Stimulated activated CD4-positive, alpha-beta T cell treated with anti-CD3 and anti-CD28 coated beads, Interleukin-2, amount 100 ng/mL, for 48 hours (primary cell): ENCODE measurements at regions not wholly inside any gene's neighbourhood (a gene's known extent, or its start where the extent isn't known, plus 50 kb on each side); places are given as distances from the start of the nearest gene placed in this dataset.

Experiments used
- DNase-seq, 2 donors: peaks; one replicate each; pipeline ENCODE4 v3.0.0-alpha.2; 2020

DNA sequence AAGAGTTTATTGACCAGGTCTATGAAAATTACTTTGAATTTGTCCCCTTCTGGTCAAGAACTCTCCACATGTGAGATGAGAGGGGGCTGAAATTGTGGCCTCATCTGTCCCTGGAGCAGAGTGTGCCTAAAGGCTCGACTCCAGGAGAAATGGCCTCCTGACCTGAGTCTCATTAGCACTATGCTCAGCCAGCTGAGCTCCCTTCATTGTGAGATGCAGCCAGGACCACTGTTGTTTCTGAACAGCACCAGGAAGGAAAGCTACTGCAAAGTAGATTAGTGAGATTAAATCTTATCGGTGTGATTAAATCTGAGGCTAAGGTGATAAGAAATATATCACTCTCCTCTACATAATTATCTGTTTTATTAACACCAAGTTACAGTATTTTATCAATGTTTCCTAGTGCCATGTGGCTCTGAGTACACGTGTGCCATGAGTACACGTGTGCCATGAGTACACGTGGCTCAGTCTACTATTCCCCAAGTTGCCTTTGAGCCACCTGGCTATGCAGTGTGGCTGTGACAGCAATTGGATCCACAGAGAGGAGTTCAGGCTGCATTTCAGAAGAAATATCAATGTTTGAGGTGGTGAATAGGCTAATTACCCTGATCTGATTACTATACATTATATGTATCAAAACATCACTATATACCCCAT lies 126.9 kb downstream of the IPMK start:
- no peak for DNase-seq

DNA sequence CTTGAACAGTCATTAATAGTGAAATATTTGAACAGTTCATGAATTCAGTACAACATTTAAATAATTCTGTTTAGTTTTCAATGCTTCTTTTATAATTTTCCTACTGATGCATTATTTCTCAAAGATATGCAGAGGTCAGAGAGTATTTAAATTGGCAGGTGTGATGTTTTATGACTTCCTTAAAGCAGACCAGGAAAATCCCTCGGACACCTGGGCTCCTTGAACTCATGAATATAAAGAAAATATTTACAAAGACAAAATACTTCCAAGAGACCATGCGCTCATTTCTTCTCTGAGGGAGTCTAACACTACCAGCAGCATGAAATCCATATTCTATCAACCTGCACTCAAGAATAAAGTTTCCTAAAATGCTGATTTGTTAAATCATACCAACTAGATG lies 127.6 kb downstream of the IPMK start:
- DNase-seq, result no peak

DNA sequence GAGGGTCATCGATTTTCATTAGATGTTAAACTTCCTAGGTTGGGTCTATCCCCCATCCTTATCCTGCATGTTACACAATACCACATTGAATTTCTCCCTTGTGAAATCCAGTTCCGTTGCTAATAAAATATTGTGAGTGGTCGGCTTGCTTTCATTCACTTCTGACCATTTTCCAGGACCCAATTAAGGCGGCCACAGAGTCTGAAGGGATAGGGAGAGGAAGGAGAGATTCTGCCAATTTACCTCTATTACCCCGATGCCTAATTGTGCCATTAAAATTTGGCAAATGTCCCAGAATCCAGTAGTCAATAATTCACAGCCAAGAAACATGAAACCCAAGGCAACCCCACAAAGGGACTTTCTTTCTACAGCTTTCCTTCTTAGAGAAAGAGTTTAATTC lies 129.9 kb downstream of the IPMK start:
- no peak for DNase-seq

DNA sequence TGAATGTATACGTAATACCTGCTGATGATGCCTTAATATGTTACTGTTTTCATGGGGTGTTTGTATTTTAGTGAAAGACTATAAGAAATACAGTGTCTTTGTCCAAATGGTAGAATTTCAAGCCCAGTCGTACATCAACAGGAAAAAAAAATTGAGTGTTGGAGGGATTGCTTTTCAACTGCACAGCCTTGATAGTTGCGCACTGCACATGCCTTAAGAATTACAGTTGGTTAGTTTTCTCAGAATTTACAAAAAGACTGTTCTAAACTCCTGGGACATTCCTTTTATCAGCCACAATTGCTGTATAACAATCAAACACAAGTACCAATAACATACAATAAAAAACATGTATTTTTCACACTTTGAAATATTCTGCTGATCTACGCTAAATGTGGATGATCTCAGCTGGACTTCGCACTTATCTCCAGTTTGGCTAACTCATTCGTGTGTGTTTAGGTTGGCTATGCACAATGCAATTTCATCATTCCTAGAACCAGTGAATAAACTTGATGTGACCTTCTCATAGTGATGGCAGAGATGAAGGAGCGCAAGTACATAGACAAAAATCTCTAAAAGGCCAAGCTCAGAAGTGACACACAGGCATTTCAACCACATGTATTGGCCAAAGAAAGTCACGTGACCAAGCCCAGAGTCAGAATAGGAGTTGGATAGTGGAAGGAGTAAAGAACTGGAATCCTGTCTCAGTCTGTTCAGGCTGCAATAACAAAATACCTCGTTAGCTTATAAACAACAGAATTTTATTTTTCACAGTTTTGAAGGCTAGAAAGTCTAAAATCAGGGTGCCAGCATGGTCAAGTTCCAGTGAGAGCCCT lies 152.3 kb downstream of the IPMK start:
- DNase-seq, result no peak

GRCh38 chr10:58109731-58110130 lies 158.0 kb downstream of the IPMK start:
- DNase-seq, result no peak

DNA sequence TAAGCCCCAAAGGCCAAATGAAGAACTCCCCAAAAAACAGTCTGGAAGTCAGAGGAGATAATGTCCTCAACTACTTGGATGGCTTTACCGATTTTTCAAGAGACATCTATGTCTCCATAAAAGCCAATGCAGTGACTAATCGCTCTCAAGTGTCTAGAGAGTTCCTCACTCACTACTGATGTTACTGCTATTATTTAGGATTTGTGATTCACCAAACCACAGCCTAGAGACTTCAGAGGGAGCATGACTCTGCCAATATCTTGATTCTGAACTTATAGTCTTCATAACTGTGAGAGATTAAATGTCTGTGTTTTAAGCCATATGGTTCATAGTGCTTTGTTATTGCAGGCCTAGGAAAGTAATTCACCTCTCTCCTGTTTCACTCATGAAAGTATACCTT lies 160.2 kb downstream of the IPMK start:
- DNase-seq, result no peak

GRCh38 chr10:58106211-58107035 lies 161.3 kb downstream of the IPMK start:
- DNase-seq, result no peak

DNA sequence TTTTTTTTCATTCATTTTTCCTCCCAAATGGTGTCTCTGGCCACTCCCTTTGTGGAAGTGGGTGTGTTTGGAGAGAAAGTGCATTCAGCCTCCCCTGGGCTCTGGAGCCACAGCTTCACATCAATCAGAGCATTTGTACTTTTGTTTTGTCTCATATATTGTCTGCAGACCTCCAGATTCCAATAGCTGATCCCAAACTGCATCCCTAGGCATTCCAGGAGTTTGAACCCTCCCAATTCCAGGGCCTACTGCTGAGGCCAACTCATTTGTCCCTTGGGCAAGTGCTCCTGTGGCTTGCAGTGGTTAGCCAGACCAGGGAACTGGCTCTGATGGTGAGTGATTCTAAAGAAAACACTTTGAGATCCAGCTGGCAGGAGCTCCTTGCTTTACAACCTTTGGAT lies 163.3 kb downstream of the IPMK start:
- no peak for DNase-seq

DNA sequence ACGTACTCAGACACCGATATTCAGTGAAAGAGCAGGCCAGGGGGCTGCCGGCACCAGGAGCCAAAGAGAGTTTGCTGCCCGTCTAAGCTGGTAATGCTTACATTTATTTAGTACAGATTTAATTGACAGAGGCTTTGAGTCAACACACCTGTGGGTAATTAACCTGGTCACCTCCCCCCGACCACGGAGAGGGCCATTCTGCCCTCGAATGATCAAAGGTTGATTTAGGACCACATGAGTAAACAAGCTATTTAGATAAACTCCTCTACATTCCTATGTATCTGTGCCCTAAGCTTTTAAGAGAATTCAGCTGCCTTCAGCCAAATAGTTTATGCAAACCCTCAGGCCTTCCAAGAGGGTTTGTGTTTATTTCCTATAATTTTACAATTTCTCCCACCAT lies 164.8 kb downstream of the IPMK start:
- no peak for DNase-seq

DNA sequence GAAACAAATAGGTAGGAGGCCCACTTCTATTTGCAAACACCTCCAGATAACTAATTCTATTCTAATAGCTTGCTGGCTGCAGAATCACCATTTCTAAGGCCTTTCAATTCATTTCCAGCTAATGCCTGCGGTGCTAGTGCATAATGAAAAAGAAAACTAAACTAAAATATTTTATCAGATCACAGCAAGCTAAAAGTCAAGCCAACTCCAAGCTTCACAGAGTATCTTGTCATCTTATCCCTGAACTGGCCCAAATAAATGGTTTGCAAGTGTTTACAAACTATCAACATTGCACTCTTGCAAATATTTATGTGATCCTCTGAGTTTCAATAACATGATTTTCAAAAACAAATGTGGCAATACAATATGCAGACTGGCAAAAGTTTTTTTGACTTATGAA lies 166.0 kb downstream of the IPMK start:
- no peak for DNase-seq

DNA sequence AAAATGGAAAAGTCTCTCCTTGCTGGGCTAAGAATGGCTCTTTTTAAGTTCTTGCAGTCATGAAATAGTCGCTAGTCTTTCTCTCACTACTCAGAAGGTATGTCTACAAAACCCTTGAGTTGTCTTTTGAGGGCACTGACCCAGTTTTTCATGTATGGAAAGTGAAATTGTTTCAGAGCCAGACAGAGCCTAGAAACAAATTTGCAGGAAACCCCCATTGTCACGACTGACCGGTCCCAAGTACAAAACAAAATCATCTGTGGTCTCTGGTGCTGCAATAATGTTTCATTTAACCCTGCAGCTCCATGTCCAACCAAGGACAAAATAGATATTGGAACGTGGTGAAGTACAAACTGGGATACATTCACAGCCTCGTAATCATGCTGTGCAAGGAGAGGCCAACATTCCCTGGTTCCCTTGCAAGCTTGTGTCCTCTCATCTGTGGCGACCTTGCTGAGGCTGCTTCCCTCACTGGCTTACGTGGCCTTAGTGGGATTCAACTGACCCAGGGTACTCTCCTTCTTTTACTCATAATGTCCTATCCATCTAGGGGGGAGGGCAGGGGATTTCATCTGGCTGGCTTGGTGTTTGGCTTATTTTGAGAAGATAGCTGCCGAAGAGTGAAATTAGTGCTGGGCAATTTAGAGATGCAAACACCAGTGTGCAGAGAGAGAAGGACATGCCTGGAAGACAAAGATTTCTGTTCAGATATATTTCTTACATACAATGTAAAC lies 172.5 kb downstream of the IPMK start:
- no peak for DNase-seq

DNA sequence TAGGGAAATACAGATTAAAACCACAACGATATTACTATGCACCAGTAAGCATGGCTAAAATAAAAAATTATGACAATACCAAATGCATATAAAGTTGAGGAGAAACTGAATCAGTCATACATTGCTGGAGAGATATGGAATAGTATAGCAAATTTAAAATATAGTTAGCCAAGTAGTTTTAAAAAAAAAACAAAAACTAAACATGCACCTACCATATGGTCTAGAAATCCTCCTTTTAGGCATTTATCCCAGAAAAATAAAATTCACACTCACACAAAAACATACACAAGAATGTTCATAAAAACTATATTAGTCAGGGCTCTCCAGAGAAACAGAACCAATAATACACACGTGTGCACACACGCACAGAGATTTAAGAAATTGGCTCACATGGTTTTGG lies 175.8 kb downstream of the IPMK start:
- DNase-seq, result no peak

DNA sequence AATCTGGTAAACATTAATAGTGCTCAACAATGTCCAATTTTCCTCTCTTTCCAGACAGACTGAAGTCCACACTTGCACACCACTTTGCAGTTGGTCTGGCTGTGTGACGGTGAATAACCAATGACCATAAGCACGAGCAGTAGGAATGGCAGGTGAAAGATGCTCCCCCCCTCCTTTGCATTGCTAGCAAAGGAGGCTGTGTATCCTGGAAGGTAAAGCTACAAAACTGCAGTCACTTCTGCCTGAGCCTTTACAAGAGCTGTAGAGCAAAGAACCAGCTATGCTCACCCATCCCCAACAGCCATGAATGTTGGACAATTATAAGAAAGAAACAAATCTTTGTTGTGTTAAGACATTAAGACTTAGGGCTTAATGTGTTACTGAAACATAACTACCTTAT lies 178.0 kb downstream of the IPMK start:
- DNase-seq, result no peak

DNA sequence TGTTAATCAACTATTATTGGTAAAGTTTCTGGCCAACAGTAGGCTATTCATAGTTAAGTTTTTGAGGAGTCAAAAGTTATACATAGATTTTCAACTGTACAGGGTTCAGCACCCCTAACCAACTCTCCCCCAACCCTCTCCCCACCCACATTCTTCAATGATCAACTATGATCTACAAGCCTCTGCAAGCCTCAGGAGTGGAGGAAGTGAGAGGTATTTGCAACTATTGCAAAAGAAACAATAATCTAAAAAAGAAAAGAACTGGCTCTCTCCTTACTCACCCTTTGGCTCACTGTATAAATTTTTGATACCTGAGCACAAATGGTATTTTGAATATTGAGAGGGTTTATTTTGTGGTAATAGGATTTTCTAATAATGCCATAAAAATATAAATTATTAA lies 179.8 kb downstream of the IPMK start:
- DNase-seq, result no peak

DNA sequence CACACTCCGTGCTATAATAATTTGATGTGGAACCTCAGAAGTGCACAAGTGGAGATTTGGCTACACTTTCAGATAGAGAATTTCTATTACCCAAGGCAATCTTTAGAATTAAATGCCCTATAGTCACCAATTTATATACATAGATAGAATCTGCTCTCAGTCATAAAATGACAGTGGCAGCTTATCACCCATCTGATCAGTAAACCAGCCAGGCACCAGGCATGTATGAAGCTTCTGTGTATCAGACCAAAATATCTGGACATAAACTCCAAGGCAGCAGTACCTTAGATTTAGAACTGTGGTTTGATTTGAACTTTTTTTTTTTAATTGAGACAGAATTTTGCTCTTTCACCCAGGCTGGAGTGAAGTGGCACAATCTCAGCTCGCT lies 180.9 kb downstream of the IPMK start:
- no peak for DNase-seq

DNA sequence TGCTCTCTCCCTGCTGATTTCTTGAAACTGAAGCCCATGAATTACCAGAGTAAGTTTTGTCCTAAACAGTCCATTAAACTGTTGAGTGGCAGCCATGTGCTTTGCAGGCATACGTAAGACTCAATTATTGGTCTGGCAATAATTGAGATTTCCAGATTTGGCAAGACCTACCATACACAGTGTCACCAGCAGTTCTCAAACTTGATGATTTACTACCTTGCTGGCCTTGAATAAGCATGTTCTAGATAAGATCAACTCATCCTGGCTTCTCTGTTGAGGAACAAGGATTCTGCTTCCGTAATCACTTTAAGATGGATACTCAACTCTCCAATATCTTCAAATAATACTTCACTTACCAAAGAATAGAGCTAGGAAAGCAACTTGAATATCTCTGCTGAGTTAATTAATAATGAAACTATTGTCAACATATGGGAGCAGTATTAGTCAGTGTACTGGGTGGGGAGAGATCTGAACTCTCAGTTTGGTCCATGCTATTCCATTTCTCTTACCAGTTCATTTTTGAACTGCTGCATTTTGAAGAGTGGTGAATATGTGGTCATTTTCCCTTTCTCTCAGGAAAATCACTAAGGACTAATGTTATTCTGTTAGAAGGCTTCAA lies 181.4 kb downstream of the IPMK start:
- DNase-seq, result no peak

GRCh38 chr10:58082248-58082647 lies 185.4 kb downstream of the IPMK start:
- no peak for DNase-seq

DNA sequence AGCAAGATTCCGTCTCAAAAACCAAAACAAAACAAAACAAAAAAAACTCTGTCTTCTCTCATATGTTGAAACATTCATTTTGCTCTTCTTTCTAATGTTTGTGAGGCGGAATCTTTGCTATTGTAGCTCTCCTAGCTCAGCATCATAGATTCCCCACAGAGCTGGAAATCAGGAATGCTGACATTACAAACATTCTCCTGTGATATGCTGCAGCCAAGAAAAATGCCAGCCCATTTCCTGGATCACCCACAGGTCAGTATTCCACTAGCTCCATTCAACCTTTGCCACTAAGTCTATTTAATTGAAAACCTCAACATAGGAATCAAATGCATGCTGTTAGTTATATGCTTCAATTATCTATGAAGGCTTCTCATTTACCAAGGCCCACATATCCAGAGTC lies 186.3 kb downstream of the IPMK start:
- DNase-seq, result no peak

- no peak for DNase-seq
These were observed 188.2 kb downstream of the IPMK start for GRCh38 chr10:58079461-58079860.

DNA sequence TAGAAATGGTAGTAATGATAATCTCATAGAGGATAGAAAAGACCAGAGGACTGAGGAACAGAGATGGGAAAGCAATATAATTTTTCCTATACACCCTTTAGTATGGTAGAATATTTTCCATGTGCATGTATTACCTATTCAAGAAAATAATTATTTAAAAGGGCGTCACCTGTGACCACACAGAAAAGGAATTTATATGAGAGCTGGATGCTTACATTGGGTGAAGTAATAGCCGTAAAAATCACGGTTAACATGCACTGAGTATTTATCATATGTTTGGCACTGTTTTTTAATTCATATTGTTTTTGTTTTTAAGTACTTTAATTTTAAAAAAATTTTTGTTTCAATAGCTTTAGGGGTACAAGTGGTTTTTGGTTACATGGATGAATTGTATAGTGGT lies 195.1 kb downstream of the IPMK start:
- DNase-seq, result no peak

DNA sequence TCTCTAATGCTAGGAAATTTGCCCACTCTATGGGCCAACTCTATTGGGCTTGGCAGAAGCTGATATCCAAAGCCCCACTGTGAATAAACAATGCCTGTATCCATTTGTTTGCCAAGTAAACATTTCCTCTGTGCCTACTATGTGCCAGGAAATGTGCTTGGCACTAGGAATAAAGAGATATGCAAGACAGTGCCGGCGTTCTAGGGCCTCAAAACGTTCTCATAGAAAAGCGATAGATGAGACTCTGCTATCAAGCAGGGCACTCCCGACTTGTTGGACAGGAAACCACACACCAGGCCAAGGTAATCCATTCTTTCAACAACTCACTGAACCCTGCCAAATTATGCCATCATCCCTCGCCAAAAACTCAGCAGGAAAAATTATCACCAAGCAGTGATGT lies 196.7 kb downstream of the IPMK start:
- DNase-seq, result no peak

- DNase-seq, result no peak
These were observed 198.9 kb downstream of the IPMK start for GRCh38 chr10:58068809-58069208.

- no peak for DNase-seq
These were observed 200.7 kb downstream of the IPMK start for GRCh38 chr10:58066979-58067378.
